HS-5 (cell line): ENCODE measurements at regions not wholly inside any gene's neighbourhood (a gene's known extent, or its start where the extent isn't known, plus 50 kb on each side); places are given as distances from the start of the nearest gene placed in this dataset.
"Not testable (repeated sequence)": the region's sequence is repeated elsewhere in the genome, so short reads cannot be mapped to it uniquely, and the experiment has no call there.

Experiments
- DNase-seq: peaks from one replicate; pipeline ENCODE4 v3.0.0-alpha.2; 2012; ENCODE audit warnings: low read depth

- no peak for DNase-seq
These were observed 114.0 kb upstream of the RAB4A start for GRCh38 chr1:229156872-229157271.

DNA sequence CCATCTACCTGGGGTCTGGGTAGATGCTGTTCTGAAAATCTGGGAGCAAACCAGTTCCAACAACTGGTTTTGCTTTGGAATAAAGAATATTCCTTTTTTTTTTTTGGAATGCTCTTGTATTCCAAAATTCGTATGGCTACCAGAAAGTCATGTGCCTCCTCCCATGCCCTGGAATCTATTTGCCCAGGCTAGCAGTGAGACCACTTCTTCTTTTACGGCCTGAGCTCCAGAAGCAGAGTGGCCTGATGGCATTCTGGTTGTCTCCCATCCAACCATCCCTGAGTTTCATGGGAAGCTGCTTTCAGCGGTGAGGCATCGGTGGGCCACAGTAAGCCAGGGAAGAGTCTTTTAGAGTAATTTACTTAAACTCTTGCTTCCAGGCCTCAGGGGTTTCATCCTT lies 113.4 kb upstream of the RAB4A start:
- no peak for DNase-seq

GRCh38 chr1:229158341-229158921 lies 112.5 kb upstream of the RAB4A start:
- no peak for DNase-seq

- DNase-seq: no peak
These were observed 112.0 kb upstream of the RAB4A start for GRCh38 chr1:229158927-229159326.

DNA sequence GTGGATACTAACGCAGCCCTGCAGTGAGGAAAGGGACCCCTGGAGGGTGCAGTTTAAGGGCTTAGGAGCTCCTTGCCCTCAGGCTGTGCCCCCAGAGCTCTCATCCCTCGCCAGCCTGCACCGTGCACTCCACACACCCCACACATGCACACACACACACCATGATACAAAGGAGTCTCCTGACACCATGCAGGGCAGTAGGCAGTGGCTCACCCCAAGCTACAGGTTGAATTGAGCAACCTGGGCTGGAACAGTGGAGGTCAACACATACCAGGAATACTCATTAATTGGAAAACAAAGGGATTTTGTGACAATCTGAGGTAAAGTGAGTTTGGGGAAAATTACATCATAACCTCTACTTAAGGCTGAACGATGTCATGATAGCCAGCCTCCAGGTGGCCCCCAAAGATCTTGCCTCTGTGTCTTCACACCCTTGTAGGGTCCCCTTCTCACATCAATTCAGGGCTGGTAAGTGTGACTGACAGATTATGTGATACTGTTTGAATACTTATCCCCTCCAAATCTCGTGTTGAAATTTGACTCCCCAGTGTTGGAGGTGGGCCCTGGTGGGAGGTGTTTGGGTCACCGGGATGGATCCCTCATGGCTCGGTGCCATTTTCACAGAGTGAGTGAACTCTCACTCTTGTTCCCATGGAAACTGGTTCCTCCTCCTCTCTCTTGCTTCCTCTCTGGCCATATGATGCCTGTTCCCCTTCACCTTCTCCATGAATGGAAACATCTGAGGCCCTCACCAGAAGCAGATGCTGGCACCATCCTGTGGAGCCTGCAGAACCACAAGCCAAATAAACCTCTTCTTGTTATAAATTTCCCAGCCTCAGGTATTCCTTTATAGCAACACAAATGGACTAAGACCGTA lies 111.0 kb upstream of the RAB4A start:
- DNase-seq: no peak

- DNase-seq: no peak
These were observed 109.2 kb upstream of the RAB4A start for GRCh38 chr1:229161740-229162139.

DNA sequence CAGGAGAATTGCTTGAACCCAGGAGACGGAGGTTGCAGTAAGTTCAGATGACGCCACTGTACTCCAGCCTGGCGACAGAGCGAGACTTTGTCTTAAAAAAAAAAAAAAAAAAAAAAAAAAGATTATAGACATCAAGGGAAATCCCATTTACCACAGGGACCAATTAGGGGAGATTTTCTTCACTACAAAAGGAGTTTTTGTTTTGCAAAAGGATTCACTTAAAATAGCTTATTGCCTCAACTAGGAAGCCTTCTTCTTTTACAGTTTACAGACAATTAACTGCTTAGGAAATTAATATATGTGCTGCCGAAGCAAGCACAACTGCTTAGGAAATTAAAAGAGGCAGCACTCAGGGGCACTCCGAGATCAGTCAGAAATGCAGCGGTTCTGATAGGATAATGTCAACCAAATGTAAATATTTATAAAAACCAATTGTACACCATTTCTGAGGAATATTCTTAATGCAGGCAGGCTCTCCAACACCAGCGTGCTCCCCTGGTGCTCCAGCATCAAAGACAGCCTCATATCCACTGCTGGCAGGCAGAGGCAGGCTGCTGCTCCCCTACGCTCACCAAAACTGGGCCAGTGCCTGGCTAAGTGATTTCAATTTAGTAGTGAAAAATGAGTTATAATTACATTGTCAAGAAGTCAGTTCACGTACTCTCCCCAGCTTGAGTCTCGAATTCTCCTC lies 107.9 kb upstream of the RAB4A start:
- no peak for DNase-seq

GRCh38 chr1:229164348-229164747 lies 106.6 kb upstream of the RAB4A start:
- DNase-seq: no peak

DNA sequence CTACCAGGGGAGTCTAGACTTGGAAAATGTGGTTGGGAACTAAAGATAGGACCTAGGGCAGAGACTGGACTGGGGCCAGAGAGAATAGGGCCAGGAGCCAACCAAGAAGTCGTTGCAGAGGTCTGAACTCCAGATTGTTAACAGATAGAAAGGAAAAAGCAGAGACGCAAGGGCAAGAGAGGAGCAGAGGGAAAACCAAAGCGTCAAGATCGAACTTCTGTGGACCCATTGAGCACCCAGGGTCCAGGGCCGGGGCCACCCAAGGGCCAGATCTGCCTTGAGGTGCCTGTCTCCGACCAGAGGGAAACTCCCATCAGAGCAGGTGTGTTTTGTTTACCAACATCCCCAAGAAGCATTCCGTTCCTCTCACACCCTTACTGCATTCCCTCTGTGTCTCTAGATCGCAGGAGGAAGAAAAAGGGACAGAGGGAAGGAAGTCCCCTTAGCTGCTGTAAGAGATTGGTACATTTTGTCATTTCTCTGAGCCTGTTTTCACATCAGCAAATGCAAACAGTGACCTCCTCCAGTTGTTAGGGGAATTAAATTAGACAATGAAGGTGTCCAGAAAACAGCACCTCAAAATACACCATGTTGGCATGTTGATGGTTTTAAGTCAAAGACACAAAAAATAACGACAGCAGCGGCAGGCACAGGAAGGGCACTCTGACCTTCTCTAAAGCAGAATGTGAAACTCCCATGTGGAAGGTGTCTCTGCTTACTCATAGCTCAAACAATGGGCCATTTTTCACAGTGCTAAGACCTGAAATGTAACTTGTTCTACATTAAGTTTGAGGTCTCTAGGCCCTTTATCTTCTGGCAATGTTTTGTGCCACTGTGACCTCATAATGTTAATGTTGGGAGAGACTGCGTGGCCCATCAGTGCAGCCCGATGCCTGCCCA lies 105.8 kb upstream of the RAB4A start:
- DNase-seq: no peak

DNA sequence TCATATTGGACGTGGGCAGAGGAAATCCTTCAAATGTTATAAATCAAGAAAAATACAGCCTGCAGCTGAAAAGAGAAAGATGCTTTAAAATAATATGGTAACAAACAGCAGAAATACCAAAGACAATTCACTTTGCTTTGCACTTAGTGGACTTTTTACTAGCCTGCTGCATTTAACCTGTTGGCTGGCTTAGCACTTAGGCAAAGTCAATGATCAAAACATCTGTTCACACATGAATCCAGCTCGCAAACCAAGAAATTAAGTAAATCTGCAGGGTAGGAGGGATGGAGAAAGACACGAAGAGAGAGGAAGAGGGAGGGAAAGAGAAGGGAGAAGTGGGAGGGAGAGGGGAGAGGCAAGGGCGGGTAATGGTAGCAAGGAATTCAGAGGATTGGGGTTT lies 103.6 kb upstream of the RAB4A start:
- no peak for DNase-seq

DNA sequence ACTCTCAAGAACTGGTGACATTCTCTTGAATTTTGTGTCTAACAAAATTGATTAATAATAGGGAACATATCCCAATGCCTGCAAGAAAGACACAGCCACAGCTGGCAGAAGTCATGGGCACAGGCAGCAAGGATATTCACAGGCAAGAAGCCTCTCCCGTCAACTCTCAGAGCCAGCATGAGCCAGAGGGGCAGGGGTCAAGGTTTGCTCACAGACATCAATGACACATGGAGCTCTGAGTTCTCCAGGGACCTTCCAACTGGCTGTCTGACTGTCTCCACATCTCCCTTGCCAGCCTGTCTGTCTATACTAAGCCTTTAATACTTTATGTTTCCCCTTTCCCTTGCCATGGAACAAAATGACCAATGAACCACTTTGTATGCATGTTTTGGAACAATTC lies 101.5 kb upstream of the RAB4A start:
- no peak for DNase-seq

GRCh38 chr1:229170274-229170673 lies 100.6 kb upstream of the RAB4A start:
- no peak for DNase-seq

DNA sequence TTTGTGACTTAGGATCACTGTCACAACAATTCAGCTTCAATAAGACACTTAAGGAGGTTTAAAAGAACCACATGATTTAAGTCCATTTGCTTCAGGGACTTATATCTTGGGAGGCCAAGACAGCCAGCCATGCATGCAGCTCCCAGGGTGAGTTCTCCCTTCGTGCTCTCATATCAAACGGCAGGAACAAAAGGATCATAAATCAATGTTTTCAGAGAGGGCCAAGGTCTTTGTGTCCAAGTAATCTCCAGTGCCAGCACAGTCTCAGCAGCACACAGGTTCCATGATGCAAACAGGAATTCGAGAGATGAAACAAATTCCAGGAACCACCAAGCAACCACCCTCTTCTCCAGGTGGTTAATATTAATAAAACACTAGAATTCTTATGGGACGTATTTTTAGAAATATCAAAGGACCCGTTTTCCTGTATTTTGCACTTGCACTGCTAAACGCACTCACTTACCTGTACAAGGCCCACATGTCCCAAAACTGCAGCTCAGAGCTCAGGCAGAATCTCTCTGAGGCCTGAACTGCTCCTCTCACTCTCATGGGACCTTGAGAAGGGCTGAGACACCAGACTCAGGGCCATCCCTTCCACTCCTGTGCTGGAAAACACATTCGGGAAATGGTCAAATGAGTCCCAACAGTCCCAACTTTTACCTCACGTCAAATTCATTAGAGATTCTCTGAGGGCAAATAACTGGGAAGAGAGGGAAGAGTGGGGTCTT lies 100.0 kb upstream of the RAB4A start:
- no peak for DNase-seq

- no peak for DNase-seq
These were observed 99.0 kb upstream of the RAB4A start for GRCh38 chr1:229171934-229172333.

GRCh38 chr1:229173491-229174476 lies 97.1 kb upstream of the RAB4A start:
- DNase-seq: not testable (repeated sequence)

- DNase-seq: not testable (repeated sequence)
These were observed 95.6 kb upstream of the RAB4A start for GRCh38 chr1:229175297-229175696.

DNA sequence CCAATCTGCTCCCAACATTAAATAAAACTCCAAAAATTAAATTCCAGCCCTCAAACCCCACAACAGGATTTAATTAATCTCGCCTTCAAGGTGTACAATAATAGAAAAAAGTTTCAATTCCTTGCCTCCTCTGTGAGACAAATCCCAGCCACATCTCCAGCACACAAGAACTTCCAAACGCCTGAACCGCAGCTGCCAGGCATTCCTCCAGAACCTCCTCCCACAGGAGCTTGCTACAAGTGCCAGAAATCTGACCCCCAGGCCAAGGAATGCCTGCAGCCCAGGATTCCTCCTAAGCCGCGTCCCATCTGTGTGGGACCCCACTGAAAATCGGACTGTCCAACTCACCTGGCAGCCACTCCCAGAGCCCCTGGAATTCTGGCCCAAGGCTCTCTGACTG lies 94.5 kb upstream of the RAB4A start:
- not testable (repeated sequence) for DNase-seq

- DNase-seq: no peak
These were observed 90.8 kb upstream of the RAB4A start for GRCh38 chr1:229180161-229180560.

DNA sequence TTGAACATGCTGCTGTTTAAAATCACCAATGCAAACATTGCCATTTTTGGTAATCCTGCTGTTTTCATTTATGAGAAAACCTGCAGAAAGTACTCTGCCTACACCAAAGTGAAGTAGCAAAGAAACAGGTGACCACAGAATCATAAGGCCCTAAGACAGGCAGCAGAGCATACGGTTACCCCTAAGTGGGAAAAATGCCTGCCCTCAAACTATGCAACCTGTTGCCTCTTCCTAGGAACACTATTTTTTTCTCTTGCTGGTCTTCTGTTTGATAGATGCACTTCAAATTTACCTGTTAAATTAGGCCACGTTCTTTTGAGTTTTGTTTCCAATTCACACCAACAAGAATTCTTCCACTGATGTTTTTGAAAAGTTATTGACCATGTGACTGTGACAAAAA lies 89.5 kb upstream of the RAB4A start:
- no peak for DNase-seq

- no peak for DNase-seq
These were observed 87.3 kb upstream of the RAB4A start for GRCh38 chr1:229183588-229183987.
